ENCODE measurements at regions not wholly inside any gene's neighbourhood (a gene's known extent, or its start where the extent isn't known, plus 50 kb on each side); places are given as distances from the start of the nearest gene placed in this dataset.

DNA sequence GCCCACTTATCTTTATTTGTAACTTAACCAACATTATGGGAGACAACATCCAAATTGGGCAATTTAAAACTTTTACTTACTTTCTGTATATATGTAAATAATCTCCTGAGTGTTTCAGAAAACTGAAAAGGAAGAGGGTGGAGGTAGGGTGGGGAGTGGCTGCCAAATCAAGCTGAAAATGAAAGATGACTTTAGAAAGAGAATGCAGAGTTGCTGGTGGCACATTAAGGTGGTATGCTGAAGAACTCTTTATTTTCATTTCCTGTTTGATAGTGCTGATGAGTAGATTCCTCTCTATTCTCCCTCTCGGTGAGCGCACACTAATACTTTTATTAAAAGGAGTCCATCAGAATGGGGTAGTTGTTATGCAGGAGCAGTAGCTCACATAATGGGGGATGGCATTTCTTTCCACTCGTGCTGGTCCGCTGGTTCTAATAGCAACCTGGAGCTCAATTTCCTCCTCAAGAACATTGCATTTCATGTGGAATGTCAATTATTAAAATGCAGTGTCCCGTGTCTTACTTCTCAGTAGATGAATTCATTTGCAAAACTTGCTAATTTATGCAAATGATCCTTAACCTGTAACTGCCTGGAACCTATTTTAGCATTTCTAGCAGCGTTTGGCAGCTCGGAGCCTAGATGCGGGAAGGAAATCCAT is 466.9 kb upstream of the HNRNPA3 start:
- DNase-seq = no peak

DNA sequence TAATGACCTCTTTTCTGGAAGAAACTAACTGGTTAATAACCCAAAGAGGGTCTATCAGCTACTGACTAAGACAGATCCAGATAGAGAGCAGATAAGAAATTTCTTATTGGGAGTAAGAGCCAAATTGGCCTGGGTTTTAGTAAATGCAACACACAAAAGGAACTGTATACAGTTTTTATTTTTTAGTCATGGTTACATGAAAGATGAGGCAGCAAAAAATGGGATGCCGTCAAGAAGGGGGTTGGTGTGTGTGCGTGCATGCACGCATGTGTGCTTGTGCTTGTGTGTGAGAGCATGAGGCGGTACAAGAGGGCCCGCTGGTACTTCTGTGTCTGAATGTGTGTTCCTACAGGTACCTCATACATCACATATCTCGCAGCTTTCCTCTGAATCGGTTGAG is 466.2 kb upstream of the HNRNPA3 start:
- DNase-seq = no peak

DNA sequence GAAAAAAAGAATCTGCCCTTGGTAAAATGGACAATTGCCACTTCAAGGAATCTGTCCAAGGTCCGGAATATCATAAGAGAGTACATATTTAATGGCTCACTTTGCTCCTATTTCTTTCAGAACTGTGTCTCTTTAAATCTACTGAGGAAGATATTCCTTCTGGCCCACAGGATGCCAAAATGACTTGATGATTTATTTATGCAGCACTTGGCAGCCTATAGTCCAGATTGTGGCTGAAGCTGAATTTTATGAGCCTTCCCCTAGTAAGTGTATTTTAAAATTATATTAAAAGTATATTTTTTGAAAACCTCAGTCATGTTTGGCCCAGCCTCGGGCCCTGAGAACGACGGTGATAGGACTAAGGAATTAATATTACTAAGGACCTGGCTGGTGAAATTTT is 465.1 kb upstream of the HNRNPA3 start:
- no peak for DNase-seq

GRCh38 chr2:176747928-176748327 is 464.7 kb upstream of the HNRNPA3 start:
- no peak for DNase-seq

DNA sequence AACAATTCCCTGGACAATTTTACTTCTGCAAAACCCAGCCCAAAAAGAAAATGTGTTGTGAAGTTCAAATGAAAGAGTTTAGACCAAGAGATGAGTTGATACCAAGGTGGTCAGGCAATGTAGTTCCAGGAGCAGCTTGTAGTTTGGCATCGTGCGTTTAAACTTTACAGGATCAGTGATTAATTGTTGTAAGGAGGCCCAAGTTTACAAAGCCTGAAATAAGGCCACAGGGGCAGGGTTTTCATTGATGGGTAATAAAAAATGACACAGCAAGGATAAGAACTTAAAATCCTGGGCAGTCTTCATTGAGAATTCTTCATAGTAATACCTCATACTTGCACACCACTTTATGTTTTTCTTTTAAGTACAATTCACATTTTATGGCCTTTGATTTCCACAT is 463.9 kb upstream of the HNRNPA3 start:
- no peak for DNase-seq

DNA sequence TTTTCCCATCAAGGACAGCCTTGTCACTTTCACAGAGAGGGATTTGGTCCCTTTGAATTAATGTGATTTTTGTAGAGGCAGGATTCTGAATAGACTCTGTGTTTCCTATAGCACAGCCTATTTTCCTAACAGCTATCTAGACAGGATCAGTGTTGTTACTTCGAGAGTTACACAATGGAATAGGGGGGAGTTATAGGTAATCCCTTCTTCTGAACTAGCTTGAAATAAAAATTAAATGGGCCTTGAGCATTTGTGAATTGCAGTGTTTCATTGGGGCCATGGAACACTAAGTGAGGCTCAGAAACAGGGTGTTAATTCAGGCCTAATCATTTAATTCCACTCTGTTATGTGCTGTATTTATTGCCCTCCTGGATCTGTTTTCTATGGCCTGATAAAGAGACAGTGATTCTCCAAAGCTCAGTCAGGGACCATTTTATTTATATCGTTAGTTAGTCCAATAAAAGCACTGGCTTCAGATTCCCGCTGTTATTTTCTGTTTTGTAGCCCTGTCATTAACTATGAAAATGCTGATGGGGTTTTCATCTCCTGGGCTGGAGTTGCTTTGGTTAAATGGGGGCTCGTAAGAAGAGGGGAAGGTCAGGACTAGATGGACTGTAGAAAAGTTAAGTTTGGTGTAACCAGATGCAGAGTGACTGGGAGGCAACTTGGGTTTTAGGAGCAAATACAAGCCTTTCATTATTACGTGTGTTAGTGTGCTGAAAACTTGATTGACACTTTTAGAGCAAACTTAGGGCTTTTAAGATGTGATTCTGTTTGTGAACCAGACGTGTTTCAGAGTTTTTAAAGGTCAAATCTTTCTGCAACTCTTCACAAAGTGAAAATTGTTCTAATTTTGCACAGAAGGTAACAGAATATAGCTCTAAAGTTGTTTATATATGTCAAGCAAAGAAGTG is 461.0 kb upstream of the HNRNPA3 start:
- no peak for DNase-seq

DNA sequence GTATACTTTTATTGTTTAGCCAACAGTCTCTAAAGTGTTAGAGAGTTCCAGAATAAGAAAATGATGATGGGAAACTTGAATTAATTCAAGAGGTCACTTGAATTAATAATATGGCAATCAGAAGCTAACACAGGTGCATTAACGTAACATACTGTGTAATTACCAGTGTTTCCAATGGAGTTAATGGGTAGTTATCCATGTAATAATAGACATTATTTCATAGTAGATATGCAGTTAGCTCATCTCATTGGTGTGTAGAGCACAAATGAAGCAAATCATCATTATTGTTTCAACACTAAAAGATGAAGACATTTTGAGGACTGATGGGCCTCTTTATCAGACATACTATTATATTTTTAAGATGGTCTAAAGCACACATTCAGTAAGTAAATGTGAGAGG is 460.3 kb upstream of the HNRNPA3 start:
- DNase-seq = no peak

GRCh38 chr2:176753205-176753604 is 459.4 kb upstream of the HNRNPA3 start:
- no peak for DNase-seq

DNA sequence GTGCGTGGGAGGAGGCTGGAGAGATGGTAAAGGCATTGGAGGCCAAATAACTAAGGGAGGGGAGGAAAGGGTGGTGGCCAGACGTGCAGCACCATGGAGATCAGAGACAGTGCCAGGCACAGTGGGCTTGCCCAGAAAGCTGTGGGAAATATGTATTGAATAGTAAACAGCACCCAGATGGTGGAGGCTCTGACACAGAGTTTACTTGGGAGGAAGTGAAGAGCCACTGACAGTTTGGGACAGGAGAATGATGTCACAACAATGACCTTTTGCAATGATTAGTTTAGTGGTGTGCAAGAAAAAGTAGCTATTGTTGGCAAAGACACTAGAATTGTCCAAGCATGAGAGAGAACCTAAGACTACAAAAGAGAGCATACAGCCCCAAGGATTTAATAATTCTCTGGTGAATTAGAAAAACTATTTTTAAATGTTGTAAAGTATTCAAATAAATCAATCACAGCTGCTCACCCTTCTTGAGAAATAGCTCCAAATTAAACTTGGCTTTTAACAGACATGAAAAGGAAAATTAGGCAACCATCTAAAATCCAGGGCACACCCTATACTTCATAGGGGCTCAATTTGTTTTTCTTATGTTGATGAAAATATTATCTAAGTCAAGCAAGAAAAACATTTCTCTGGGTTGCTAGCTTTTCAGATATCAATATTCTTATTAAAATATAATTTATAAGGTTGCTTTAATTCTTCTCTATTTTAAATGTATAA is 458.7 kb upstream of the HNRNPA3 start:
- DNase-seq = no peak

DNA sequence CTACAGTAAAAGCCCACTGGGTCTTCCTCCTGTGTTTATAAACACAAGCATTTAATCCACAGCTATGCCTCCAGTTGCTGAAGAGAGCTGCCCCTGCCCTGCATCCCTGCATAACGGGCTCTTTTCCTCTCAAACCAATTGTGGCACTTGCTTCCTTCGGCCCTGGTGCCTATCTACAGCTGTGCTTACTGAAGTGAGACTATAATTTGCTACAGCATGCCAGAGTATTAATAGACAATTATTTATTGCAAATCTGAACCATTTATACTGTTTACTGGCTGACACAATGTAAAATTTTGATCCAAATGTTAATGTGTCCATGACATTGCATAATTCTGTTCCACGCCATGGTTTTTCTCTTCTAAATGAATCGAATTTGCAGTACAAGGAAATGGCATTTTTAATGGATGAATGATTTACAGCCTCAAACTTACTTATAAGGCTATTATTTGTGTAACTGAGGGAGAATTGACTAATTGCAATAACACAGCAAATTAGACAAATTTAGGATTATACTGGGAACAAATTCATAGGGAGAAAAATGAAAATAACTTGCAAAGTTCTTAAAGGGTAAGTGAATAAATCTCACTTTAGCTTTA is 457.0 kb upstream of the HNRNPA3 start:
- DNase-seq = no peak

GRCh38 chr2:176758426-176758825 is 454.2 kb upstream of the HNRNPA3 start:
- no peak for DNase-seq

GRCh38 chr2:176760439-176760838 is 452.2 kb upstream of the HNRNPA3 start:
- DNase-seq = no peak

DNA sequence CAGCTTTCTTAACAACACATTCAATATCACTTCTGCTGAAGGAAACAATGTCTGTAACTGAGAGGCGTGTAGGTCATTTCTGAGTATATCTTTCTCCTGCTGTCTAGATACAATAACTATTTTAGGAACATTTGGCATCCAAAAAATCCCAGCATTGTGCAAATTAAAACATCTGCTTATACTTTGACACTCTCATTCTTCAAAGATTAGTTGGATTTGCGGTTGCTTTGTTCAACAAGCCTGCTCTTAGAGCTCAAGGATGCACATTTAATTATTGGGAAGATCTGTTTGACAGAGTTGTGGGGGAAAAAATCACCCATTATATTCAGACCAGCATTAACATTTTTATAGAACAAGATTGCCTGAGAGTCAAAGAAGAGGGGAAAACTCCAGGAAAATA is 449.5 kb upstream of the HNRNPA3 start:
- no peak for DNase-seq

GRCh38 chr2:176763851-176764404 is 448.7 kb upstream of the HNRNPA3 start:
- DNase-seq = no peak

GRCh38 chr2:176764921-176765320 is 447.7 kb upstream of the HNRNPA3 start:
- DNase-seq = no peak

- no peak for DNase-seq
These were observed 446.6 kb upstream of the HNRNPA3 start for GRCh38 chr2:176766005-176766404.

GRCh38 chr2:176768185-176768584 is 444.4 kb upstream of the HNRNPA3 start:
- DNase-seq = no peak

DNA sequence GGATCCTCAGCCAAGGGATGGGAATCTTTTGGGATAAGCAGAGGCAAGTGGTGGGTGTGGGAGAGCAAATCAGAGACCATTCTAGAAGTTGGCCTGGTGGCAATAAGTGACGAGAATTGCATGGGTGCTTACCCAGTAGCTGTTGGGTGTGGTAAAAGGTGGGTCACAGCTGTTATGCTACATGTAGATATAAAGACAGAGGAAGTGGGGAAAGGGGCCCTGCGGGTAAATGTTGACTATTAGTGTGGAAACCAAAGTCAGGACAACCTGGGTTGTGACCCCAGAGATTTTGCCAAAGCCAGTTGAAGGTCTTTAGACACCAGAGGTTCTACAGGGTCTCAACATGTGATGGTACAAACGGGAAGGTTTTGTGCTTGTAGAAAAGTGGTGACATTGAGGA is 443.6 kb upstream of the HNRNPA3 start:
- no peak for DNase-seq

- no peak for DNase-seq
These were observed 442.9 kb upstream of the HNRNPA3 start for GRCh38 chr2:176769499-176770370.

DNA sequence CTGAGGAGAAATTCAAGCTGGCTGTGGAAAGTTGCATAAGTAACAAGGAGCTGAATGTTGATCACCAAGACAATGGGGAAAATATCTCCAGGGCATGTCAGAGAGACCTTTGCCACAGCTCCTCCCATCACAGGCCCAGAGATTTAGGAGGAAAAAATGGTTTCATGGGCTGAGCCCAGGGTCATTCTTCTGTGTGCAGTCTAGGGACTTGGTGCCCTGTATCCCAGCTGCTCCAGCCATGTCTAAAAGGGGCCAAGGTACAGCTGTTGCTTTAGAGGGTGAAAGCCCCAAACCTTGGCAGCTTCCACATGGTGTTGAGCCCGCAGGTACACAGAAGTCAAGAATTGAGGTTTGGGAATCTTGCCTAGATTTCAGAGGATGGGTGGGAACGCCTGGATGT is 439.8 kb upstream of the HNRNPA3 start:
- DNase-seq = no peak

DNA sequence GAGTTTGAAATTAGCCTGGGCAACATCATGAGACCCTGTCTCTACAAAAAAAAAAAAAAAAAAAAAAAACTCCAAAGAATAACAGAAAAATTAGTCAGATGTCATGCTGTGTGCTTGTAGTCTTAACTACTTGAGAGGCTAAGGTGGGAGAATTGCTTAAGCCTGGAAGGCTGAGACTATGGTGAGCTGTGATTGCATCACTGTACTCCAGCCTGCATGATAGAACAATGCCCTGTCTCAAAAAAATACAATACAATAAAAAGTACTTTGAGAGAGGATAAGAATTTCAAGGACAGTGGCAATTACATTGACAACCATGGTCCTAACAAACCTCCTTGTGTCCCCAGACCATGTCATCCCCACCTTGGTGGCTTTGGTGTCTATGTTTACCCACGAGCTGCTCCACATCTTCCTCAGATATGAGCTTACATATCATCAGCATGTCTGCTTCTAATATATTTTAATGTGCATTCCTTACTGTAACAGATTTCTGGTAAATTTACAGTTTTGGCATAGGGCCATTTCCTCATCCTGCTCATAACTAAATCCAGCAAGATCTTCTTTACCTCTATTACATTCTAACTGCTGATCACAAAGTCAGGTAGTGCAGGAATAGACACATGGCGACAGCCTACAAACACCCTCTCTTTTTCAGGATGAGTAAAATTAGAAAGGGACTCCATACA is 437.7 kb upstream of the HNRNPA3 start:
- DNase-seq = no peak

Measured in activated T-cell treated with anti-CD3 and anti-CD28 coated beads, Interleukin-2, amount 50 U/mL, for 1 hour (primary cell).